ENCODE measurements at regions not wholly inside any gene's neighbourhood (a gene's known extent, or its start where the extent isn't known, plus 50 kb on each side); places are given as distances from the start of the nearest gene placed in this dataset.
A peak's percentile ranks its signal among the peaks of the same experiment; 100 is the strongest.

- TF ChIP-seq TCF7 (CRISPR knock-in tag; IDR thresholded peaks at IDR 0.05; ENCODE audit: low read depth): no peak
- no peak for TF ChIP-seq CREB1 (CRISPR knock-in tag; IDR thresholded peaks at IDR 0.05)
- TF ChIP-seq RORB (CRISPR knock-in tag; IDR thresholded peaks at IDR 0.05): no peak
- TF ChIP-seq SOX15 (CRISPR knock-in tag; IDR thresholded peaks at IDR 0.05): no peak
- TF ChIP-seq CTCF (IDR thresholded peaks at IDR 0.05): 0 out of 2 replicates have a peak, but pooled peaks have one; percentile 29
- no peak for TF ChIP-seq PREB (CRISPR knock-in tag; IDR thresholded peaks at IDR 0.05; ENCODE audit: borderline replicate concordance)
- no peak for TF ChIP-seq NR1H2 (CRISPR knock-in tag; IDR thresholded peaks at IDR 0.05)
- Mint-ChIP-seq H3K4me3 (no peak overlapping the region), H3K36me3 (no peaks in the 10 kb centered on the region), H3K27ac (no peak overlapping the region), H3K4me1 (peaks cover 88% of the 10 kb centered on the region), H3K27me3 (ENCODE audit: low read depth) (peaks cover 52% of the 10 kb centered on the region), H3K9me3 (no peaks in the 10 kb centered on the region)
- ChIA-PET CTCF (interaction anchor here (3.3 kb wide), 1 partner anchor 145 kb away, joined by 13 read pairs; the partner anchor contains the start of gene PLPP3), POLR2A (no interaction called here)
- peak; percentile 30 for DNase-seq (ENCODE audit: low spot score)
- ATAC-seq: peak; percentile 35
Measured at GRCh38 chr1:56434740-56435139, 144.6 kb downstream of the PLPP3 start.

GRCh38 chr1:56434025-56434424, 145.3 kb downstream of the PLPP3 start:
- no peak overlapping the region for H3K4me3 Mint-ChIP-seq
- ATAC-seq (no peak), DNase-seq (ENCODE audit: low spot score) (no peak)
- no peaks in the 10 kb centered on the region for H3K9me3 Mint-ChIP-seq
- H3K36me3 Mint-ChIP-seq: no peaks in the 10 kb centered on the region
- H3K27me3 Mint-ChIP-seq (ENCODE audit: low read depth): peaks cover 48% of the 10 kb centered on the region
- TF ChIP-seq GRHL2 (CRISPR knock-in tag; IDR thresholded peaks at IDR 0.05; ENCODE audit: insufficient replicate concordance, severe bottlenecking): no peak
- no peak for TF ChIP-seq SOX15 (CRISPR knock-in tag; IDR thresholded peaks at IDR 0.05)
- no peak for TF ChIP-seq RELA (CRISPR knock-in tag; IDR thresholded peaks at IDR 0.05; ENCODE audit: borderline replicate concordance)
- no peak for TF ChIP-seq ZBTB43 (CRISPR knock-in tag; IDR thresholded peaks at IDR 0.05)
- peaks cover 81% of the 10 kb centered on the region for H3K4me1 Mint-ChIP-seq
- H3K27ac Mint-ChIP-seq: no peak overlapping the region
- POLR2A ChIA-PET: no interaction called here
- CTCF ChIA-PET: interaction anchor here (1.4 kb wide), 1 partner anchor 9 kb away, joined by 3 read pairs; no protein-coding TSS in a partner anchor

- Mint-ChIP-seq H3K27ac (no peak overlapping the region), H3K4me3 (no peak overlapping the region), H3K36me3 (no peaks in the 10 kb centered on the region), H3K27me3 (ENCODE audit: low read depth) (peaks cover 43% of the 10 kb centered on the region), H3K4me1 (peaks cover 72% of the 10 kb centered on the region), H3K9me3 (no peaks in the 10 kb centered on the region)
- ATAC-seq: no peak
- no peak for DNase-seq (ENCODE audit: low spot score)
- CTCF ChIA-PET: interaction anchor here (1.4 kb wide), 1 partner anchor 8 kb away, joined by 3 read pairs; no protein-coding TSS in a partner anchor
- POLR2A ChIA-PET: no interaction called here
- TF ChIP-seq ZNF532 (CRISPR knock-in tag; IDR thresholded peaks at IDR 0.05; ENCODE audit: borderline replicate concordance) (no peak), SMAD4 (CRISPR knock-in tag; IDR thresholded peaks at IDR 0.05) (no peak), ATF3 (CRISPR knock-in tag; conservative IDR thresholded peaks at IDR 0.05) (no peak)
Measured at GRCh38 chr1:56433056-56433577, 146.2 kb downstream of the PLPP3 start.
